HuH-7 (cell line): ENCODE measurements at regions not wholly inside any gene's neighbourhood (a gene's known extent, or its start where the extent isn't known, plus 50 kb on each side); places are given as distances from the start of the nearest gene placed in this dataset.

Source experiments
- DNase-seq: peaks from one replicate; pipeline ENCODE4 v3.0.0; 2011; ENCODE audit warnings: low spot score

GRCh38 chr16:87182759-87183158 is 134.4 kb downstream of the C16orf95 start:
- DNase-seq: no peak

GRCh38 chr16:87183647-87184046 is 133.5 kb downstream of the C16orf95 start:
- no peak for DNase-seq

DNA sequence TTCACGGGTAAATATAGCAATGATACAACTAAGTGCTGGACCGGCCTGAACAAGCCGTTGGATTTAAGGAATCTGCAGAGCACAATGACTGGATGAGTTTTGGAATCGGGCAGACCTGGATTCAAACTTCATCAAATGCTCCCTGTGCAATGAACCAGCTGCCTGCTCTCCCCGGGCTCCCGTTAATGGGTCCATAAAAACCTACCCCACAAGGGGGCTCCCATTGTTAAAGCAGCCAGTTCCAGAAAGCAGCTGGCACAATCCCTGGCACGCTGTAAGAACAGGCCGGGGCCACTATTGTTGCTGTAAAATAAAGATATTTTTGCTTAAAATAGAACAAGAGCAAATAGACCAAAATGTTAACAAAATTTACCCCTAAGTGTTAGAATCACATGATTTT is 131.9 kb downstream of the C16orf95 start:
- DNase-seq: no peak

- DNase-seq: no peak
These were observed 131.2 kb downstream of the C16orf95 start for GRCh38 chr16:87185983-87186382.

DNA sequence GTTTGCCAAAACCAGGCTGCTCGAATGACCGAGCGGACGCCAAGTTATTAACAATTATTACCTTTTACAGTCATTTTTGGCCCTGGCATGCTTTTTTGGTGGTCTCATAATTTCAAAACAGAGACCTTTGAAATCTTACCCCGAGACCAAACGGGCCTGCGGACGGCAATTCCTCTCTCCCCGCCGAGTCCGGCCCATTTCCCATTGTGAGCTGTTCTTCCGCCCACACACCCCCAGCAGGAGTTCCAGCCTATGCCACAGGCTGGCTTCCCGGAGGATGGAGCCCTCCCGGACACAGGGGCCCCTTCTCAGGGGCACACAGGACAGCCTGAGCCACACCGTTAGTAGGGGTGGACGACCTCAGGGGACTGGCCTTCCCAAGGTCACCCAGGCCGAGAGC is 130.7 kb downstream of the C16orf95 start:
- no peak for DNase-seq

- no peak for DNase-seq
These were observed 130.2 kb downstream of the C16orf95 start for GRCh38 chr16:87186876-87187533.

DNA sequence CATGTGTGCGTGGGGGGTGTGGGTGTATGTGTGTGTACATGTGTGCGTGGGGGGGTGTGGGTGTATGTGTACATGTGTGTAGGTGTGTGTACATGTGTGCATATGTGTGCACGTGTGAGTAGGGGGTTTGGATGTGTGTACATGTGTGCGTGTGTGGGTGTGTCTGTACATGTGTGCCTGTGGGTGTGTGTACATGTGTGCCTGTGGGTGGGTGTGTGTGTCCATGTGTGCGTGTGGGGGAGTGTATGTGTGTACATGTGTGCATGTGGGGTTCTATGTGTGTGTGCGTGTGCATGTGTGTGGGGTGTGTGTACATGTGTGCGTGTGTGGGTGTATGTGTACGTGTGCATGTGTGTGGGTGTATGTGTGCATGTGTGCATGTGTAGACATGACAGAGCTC is 129.1 kb downstream of the C16orf95 start:
- no peak for DNase-seq

GRCh38 chr16:87189426-87189825 is 127.8 kb downstream of the C16orf95 start:
- no peak for DNase-seq

DNA sequence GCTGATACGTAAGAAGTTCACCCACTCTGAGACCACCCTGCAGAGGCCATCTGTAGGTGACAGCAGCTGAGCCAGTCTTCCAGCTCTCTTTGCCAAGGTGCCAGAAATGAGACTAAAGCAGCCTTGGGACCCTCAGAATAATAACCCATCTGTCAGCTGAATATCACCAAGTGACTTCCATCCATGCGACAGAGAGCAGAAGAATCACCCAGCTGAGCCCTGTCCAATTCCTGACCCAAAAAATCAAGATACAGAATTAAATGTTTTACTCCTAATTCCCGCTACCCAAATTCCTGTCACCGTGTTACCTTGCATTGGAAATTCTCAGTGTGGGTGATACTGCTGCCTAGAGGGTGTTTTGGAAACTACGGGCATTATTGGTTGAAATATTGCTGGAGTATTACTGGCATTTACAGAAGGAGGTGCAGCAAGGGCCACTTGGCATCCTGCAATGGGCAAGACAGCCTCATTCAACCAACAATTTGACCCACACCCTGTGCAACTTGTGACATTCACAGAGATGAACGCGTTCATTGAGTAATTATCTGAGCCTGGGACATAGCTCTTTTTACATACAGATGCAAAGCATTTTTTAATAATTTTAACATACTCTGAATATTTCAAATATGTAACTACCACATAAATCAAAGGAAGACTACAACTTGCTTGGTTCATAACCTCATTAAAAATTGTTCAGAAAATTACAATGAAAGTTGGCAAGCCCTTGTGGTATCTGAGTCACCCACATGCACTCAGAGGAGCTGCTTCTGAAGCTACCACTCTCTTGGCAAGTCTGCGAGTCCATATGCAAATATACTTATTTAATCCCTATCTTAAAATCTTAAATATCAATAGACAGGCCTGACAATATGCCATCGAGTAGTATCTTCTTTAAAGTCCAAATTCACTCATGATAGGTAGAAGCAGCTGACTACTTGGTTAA is 126.6 kb downstream of the C16orf95 start:
- no peak for DNase-seq

DNA sequence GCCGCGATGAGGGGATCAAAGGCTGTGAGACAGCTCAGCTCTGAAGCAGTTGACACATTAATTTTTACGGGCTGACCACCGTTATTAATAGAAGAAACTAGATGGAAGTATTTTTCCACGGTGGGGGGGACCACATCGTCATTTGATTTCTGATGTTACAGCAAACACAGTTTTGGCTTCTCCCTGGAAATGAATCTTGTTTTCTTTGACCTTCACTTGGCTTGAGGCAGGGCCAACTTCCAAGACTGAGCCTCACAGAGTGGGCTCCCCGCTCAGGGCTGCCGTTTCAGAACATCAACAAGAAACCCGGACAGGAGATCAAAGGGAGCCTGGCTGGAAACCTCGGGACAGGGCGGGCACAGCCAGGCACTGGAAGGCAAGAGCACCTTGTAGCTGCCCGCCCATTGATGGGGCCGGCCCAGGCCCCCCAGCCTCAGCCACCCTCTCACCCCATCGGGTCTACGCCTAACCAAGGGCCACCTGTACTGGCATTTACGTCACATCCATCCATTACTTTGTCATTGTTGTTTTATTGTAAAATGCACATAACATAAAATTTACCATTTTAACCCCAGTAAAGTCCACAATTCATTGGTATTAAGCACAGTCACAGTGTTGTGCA is 124.6 kb downstream of the C16orf95 start:
- DNase-seq: no peak

- DNase-seq: no peak
These were observed 123.0 kb downstream of the C16orf95 start for GRCh38 chr16:87194172-87194571.

GRCh38 chr16:87195161-87195560 is 122.0 kb downstream of the C16orf95 start:
- no peak for DNase-seq

DNA sequence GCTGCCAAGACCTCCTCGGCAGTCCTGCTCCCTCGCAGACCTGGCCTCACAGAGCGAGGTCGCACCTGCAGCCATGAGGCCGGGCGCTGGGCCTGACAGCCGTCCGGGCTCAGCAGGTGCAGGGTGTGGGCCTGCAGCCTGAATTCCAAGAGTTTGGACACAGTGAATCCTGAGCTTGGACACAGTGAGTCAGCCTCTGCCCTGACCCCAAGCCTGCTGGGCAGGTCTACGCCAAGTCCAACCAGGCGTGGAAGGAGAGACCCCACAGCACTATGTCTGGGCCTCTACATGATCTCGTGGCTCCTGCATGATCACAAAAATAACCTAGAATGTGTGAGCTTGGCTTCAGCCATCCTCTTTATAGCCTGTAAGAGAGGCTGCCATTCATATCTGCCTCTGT is 121.0 kb downstream of the C16orf95 start:
- DNase-seq: no peak

- DNase-seq: no peak
These were observed 120.5 kb downstream of the C16orf95 start for GRCh38 chr16:87196661-87197060.

GRCh38 chr16:87198328-87198832 is 118.8 kb downstream of the C16orf95 start:
- no peak for DNase-seq

GRCh38 chr16:87198881-87199280 is 118.3 kb downstream of the C16orf95 start:
- no peak for DNase-seq

DNA sequence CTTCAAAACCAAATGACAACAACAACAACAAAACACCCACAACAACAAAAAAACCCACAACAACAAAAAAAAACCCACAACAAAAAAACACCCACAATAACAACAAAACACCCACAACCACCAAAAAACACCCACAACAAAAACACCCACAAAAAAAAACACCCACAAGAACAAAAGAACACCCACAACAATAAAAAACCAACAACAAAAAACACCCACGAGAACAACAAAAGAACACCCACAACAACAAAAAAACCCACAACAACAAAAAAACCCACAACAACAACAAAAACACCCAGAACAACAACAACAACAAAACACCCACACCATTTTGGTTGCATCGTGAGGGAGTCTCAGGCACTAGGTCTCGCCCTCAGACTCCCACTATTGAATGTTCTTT is 117.8 kb downstream of the C16orf95 start:
- DNase-seq: no peak

GRCh38 chr16:87199901-87200300 is 117.3 kb downstream of the C16orf95 start:
- no peak for DNase-seq

DNA sequence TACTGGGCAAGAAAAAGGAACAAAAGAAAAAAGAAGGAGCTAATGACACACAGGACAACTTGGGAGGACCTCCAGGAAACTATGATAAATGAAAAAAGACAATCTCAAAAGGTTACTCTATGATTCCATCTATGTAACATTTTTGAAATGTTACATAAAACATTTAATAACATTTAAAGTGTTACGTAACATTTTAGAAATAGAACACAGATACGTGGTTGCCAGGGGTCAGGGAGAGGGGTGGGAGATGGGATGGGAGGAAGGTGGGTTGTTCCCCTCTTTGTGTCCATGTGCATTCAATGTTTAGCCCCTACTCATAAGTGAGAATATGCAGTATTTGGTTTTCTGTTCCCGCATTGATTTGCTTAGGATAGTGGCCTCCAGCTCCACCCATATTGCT is 116.6 kb downstream of the C16orf95 start:
- DNase-seq: no peak

DNA sequence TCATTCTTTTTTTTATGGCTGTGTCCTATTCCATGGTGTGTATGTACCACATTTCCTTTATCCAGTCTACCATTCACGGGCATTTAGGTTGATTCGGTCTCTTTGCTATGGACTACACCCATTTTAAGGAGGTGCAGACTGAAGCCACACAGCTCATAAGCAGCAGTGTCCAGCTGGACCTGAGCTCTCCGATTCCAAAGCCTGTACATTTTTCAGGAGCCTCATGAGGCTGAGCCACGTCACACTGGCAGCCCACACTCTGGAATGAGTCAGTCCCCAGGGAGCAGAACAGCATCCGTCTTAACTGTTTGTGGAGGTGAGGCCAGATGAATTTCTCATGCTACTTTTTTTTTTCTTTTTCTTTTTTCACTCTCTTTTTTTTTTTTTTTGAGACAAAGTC is 116.1 kb downstream of the C16orf95 start:
- DNase-seq: no peak

- no peak for DNase-seq
These were observed 115.4 kb downstream of the C16orf95 start for GRCh38 chr16:87201790-87202189.

DNA sequence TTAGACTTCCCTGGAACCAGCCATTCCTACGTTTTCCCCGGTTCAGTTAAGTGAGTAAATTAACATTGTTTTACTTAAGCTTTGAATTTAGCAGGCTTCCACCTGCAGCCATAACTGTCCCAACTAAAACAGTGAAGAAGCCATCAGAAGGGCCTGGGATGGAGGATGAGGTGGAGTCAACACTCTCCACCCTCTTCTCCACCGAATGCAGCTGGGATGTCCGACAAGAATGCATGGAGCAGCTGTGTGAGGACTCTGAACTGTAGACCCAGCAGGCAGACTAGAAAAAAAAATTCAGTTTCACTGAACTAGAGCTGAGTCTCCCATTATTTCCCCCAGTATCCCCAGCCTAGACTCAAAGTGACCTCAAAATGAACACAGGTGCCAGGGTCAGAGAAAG is 114.8 kb downstream of the C16orf95 start:
- no peak for DNase-seq
